ENCODE measurements at regions not wholly inside any gene's neighbourhood (a gene's known extent, or its start where the extent isn't known, plus 50 kb on each side); places are given as distances from the start of the nearest gene placed in this dataset.

GRCh38 chr15:47184003-47184907 is 533.0 kb upstream of the SEMA6D start:
- TF ChIP-seq, protein P1, sequence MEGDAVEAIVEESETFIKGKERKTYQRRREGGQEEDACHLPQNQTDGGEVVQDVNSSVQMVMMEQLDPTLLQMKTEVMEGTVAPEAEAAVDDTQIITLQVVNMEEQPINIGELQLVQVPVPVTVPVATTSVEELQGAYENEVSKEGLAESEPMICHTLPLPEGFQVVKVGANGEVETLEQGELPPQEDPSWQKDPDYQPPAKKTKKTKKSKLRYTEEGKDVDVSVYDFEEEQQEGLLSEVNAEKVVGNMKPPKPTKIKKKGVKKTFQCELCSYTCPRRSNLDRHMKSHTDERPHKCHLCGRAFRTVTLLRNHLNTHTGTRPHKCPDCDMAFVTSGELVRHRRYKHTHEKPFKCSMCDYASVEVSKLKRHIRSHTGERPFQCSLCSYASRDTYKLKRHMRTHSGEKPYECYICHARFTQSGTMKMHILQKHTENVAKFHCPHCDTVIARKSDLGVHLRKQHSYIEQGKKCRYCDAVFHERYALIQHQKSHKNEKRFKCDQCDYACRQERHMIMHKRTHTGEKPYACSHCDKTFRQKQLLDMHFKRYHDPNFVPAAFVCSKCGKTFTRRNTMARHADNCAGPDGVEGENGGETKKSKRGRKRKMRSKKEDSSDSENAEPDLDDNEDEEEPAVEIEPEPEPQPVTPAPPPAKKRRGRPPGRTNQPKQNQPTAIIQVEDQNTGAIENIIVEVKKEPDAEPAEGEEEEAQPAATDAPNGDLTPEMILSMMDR (IDR thresholded peaks at IDR 0.05; ENCODE audit: low read depth, low read length) = no peak
- no peak for TF ChIP-seq MYC (IDR thresholded peaks at IDR 0.05; ENCODE audit: low read depth, low read length)
- no peak for TF ChIP-seq POLR2A (IDR thresholded peaks at IDR 0.05; ENCODE audit: extremely low read depth, insufficient read length)
